Breast epithelium (tissue), 3 donors: ENCODE measurements at regions not wholly inside any gene's neighbourhood (a gene's known extent, or its start where the extent isn't known, plus 50 kb on each side); places are given as distances from the start of the nearest gene placed in this dataset.

Experiments used
- CTCF ChIP-seq, 3 donors: fragments of 450-650 bp; IDR thresholded peaks; one replicate each; pipeline ENCODE4 v1.5.1; 2016 to 2017; ENCODE audit warnings: antibody characterized with exemption in 3 of 3, mild to moderate bottlenecking in 3 of 3, moderate library complexity in 3 of 3
- POLR2A ChIP-seq: fragments of 450-650 bp; IDR thresholded peaks from one replicate; pipeline ENCODE4 v1.6.1; 2016; ENCODE audit warnings: antibody characterized with exemption, mild to moderate bottlenecking, moderate library complexity
- POLR2AphosphoS5 ChIP-seq, 3 donors: sonication (generic); formaldehyde crosslinking; IDR thresholded peaks; one replicate each; pipeline ENCODE4 v1.6.1; 2017; ENCODE audit warnings: antibody characterized with exemption in 3 of 3

GRCh38 chr2:149904352-149905175, 317.0 kb upstream of the MMADHC start:
- no peak for TF ChIP-seq CTCF (IDR thresholded peaks at IDR 0.05)
- no peak for TF ChIP-seq POLR2A
- TF ChIP-seq POLR2AphosphoS5 (IDR thresholded peaks at IDR 0.05), result no peak
